PC-9 (cell line): ENCODE measurements at regions not wholly inside any gene's neighbourhood (a gene's known extent, or its start where the extent isn't known, plus 50 kb on each side); places are given as distances from the start of the nearest gene placed in this dataset.

Experiments
- EZH2 ChIP-seq: fragments of 200-600 bp; sonication (generic); IDR thresholded peaks from 2 replicates; pipeline ENCODE4 v1.8.0; 2017; ENCODE audit warnings: antibody characterized with exemption, low read depth
- TF ChIP-seq, protein P1 (sequence below): fragments of 200-600 bp; sonication (generic); conservative IDR thresholded peaks from 2 replicates; pipeline ENCODE4 v1.6.1; 2017; ENCODE audit warnings: mixed run types, antibody characterized with exemption, mild to moderate bottlenecking, moderate library complexity

- TF ChIP-seq, protein P1, sequence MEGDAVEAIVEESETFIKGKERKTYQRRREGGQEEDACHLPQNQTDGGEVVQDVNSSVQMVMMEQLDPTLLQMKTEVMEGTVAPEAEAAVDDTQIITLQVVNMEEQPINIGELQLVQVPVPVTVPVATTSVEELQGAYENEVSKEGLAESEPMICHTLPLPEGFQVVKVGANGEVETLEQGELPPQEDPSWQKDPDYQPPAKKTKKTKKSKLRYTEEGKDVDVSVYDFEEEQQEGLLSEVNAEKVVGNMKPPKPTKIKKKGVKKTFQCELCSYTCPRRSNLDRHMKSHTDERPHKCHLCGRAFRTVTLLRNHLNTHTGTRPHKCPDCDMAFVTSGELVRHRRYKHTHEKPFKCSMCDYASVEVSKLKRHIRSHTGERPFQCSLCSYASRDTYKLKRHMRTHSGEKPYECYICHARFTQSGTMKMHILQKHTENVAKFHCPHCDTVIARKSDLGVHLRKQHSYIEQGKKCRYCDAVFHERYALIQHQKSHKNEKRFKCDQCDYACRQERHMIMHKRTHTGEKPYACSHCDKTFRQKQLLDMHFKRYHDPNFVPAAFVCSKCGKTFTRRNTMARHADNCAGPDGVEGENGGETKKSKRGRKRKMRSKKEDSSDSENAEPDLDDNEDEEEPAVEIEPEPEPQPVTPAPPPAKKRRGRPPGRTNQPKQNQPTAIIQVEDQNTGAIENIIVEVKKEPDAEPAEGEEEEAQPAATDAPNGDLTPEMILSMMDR = no peak
- TF ChIP-seq EZH2 = no peak
Measured at GRCh38 chr3:25938566-25939325, 148.9 kb downstream of the OXSM start.
